ENCODE measurements at regions not wholly inside any gene's neighbourhood (a gene's known extent, or its start where the extent isn't known, plus 50 kb on each side); places are given as distances from the start of the nearest gene placed in this dataset.

DNA sequence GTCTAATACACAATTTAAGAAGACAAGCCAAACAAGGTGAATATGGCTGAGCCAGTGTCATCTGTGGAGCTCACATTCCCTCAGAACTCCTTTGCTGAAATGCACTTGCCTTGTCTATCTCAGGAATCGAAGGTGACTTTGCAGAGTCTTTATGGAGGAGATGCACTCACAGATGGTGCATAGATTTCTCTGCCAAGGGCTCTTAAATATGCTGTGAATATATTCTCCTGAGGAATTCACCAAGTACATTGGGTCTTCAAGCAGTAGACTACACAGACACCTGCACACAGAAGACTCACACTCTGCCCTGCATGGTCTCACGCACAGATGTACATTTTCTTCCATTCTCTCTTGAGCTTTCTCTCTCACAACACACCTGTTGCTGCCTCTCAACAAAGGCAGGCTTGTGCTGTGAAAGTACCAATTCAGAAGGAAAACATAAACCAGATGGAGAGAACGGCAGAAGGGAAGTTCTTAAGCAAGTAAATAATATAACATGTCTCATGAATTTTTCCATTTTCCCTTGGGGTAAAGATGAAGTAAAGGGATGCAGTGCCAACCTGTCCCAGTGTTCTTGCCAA lies 174.7 kb downstream of the DLEU7 start:
- TF ChIP-seq, protein P1, sequence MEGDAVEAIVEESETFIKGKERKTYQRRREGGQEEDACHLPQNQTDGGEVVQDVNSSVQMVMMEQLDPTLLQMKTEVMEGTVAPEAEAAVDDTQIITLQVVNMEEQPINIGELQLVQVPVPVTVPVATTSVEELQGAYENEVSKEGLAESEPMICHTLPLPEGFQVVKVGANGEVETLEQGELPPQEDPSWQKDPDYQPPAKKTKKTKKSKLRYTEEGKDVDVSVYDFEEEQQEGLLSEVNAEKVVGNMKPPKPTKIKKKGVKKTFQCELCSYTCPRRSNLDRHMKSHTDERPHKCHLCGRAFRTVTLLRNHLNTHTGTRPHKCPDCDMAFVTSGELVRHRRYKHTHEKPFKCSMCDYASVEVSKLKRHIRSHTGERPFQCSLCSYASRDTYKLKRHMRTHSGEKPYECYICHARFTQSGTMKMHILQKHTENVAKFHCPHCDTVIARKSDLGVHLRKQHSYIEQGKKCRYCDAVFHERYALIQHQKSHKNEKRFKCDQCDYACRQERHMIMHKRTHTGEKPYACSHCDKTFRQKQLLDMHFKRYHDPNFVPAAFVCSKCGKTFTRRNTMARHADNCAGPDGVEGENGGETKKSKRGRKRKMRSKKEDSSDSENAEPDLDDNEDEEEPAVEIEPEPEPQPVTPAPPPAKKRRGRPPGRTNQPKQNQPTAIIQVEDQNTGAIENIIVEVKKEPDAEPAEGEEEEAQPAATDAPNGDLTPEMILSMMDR (conservative IDR thresholded peaks at IDR 0.05; ENCODE audit: low read depth, low read length) = no peak
- TF ChIP-seq EZH2 (IDR thresholded peaks at IDR 0.05; ENCODE audit: borderline replicate concordance, low read depth, low read length, poor library complexity, severe bottlenecking) = no peak
- H3K4me1 ChIP-seq (ENCODE audit: insufficient read depth, low read length, poor library complexity, severe bottlenecking) = no peaks in the 10 kb centered on the region
- H3K9me3 ChIP-seq (ENCODE audit: low read depth, low read length, poor library complexity, severe bottlenecking) = no peaks in the 10 kb centered on the region
- H3K4me3 ChIP-seq (ENCODE audit: low read depth, low read length, poor library complexity, severe bottlenecking) = no peak overlapping the region
- H3K27me3 ChIP-seq (replicated peaks; ENCODE audit: insufficient read depth, low read depth, low read length, poor library complexity) = no peaks in the 10 kb centered on the region
- BruUV-seq (replicated peaks) = no TSS peak
- no peak overlapping the region for H3K27ac ChIP-seq (ENCODE audit: low read depth, low read length, poor library complexity, severe bottlenecking)
- H3K36me3 ChIP-seq (ENCODE audit: insufficient read depth, low read length, poor library complexity, severe bottlenecking) = no peaks in the 10 kb centered on the region
- no peak for DNase-seq (ENCODE audit: low spot score)
- ChIA-PET CTCF (no interaction called here), POLR2A (ENCODE audit: low non-redundant PET) (no interaction called here)
- intact Hi-C loops (cut with micrococcal nuclease; ENCODE audit: unreplicated experiment) = no loop called here

DNA sequence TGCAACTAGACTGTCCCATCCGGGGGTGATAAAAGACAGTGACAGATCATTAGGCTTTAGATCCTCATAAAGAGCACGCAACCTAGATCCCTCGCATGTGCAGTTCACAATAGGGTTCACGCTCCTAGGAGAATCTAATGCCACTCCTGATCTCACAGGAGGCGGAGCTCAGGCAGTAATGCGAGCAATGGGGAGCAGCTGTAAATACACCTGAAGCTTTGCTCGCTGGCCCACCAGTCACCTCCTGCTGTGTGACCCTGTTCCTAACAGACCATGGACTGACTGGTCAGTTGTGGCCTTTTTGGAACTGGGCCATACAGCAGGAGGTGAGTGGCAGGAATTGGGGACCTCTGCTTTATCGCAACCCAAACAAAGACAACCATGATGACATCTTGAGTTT lies 173.2 kb downstream of the DLEU7 start:
- Histone ChIP-seq H3K36me3 (ENCODE audit: insufficient read depth, low read length, poor library complexity, severe bottlenecking) (no peaks in the 10 kb centered on the region), H3K27ac (ENCODE audit: low read depth, low read length, poor library complexity, severe bottlenecking) (no peak overlapping the region), H3K9me3 (ENCODE audit: low read depth, low read length, poor library complexity, severe bottlenecking) (no peaks in the 10 kb centered on the region), H3K4me3 (ENCODE audit: low read depth, low read length, poor library complexity, severe bottlenecking) (no peak overlapping the region), H3K27me3 (replicated peaks; ENCODE audit: insufficient read depth, low read depth, low read length, poor library complexity) (no peaks in the 10 kb centered on the region), H3K4me1 (ENCODE audit: insufficient read depth, low read length, poor library complexity, severe bottlenecking) (no peaks in the 10 kb centered on the region)
- ChIA-PET CTCF (no interaction called here), POLR2A (ENCODE audit: low non-redundant PET) (no interaction called here)
- no TSS peak for BruUV-seq (replicated peaks)
- intact Hi-C loops (cut with micrococcal nuclease; ENCODE audit: unreplicated experiment) = no loop called here
- no peak for DNase-seq (ENCODE audit: low spot score)
- TF ChIP-seq EZH2 (IDR thresholded peaks at IDR 0.05; ENCODE audit: borderline replicate concordance, low read depth, low read length, poor library complexity, severe bottlenecking) = no peak
- TF ChIP-seq, protein P1 (conservative IDR thresholded peaks at IDR 0.05; ENCODE audit: low read depth, low read length) = no peak

DNA sequence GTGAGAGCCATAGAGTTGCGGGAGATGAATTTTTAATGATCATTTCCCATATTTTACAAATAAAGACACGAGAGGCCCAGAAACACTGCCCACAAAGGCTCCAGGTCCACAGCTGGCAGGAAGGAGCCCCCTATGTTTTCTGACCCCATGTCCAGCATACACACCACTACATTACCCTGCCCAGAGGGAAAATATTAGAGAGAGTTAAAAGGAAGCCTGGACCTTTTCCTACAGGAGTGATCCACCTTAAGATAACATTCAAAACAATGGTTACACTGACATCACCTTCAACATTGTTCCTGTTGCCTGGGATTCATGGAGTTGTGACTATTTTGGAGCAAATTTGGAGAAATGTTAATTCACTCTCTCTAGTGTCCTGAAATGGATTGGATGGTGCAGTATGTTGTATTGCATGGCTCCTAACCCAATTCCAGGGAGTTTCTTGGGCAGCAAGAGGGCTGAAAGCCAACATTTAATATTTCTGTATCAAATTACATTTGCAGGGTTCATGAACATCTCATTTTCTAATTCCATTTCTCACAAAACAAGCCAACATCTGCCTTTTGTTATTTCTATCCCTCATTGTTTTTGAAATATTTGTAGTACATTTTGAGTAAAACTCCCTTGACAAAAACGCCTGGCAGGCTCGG lies 172.5 kb downstream of the DLEU7 start:
- Histone ChIP-seq H3K27ac (ENCODE audit: low read depth, low read length, poor library complexity, severe bottlenecking) (no peak overlapping the region), H3K9me3 (ENCODE audit: low read depth, low read length, poor library complexity, severe bottlenecking) (no peaks in the 10 kb centered on the region), H3K4me3 (ENCODE audit: low read depth, low read length, poor library complexity, severe bottlenecking) (no peak overlapping the region), H3K36me3 (ENCODE audit: insufficient read depth, low read length, poor library complexity, severe bottlenecking) (no peaks in the 10 kb centered on the region), H3K27me3 (replicated peaks; ENCODE audit: insufficient read depth, low read depth, low read length, poor library complexity) (no peaks in the 10 kb centered on the region), H3K4me1 (ENCODE audit: insufficient read depth, low read length, poor library complexity, severe bottlenecking) (no peaks in the 10 kb centered on the region)
- CTCF ChIA-PET = no interaction called here
- no peak for TF ChIP-seq EZH2 (IDR thresholded peaks at IDR 0.05; ENCODE audit: borderline replicate concordance, low read depth, low read length, poor library complexity, severe bottlenecking)
- TF ChIP-seq, protein P1 (conservative IDR thresholded peaks at IDR 0.05; ENCODE audit: low read depth, low read length) = no peak
- intact Hi-C loops (cut with micrococcal nuclease; ENCODE audit: unreplicated experiment) = no loop called here
- no TSS peak for BruUV-seq (replicated peaks)
- POLR2A ChIA-PET (ENCODE audit: low non-redundant PET) = no interaction called here
- DNase-seq (ENCODE audit: low spot score) = no peak
